WTC11 (cell line): ENCODE measurements at regions not wholly inside any gene's neighbourhood (a gene's known extent, or its start where the extent isn't known, plus 50 kb on each side); places are given as distances from the start of the nearest gene placed in this dataset.

Experiments used
- ATAC-seq: fragments of 200-7000 bp; cut with Tn5 transposase; 2 replicates; pipeline ENCODE4 v1.10.0; 2021; ENCODE audit warnings: mild to moderate bottlenecking, moderate library complexity
- CTCF ChIA-PET: fragments of 300-600 bp; sonication (Branson Sonifier 250); formaldehyde crosslinking; loops from one replicate; lab custom pipeline; 2021; ENCODE audit warnings: antibody characterized with exemption; lab: Charles Lee
- POLR2A ChIA-PET: fragments of 350-600 bp; sonication (Branson Sonifier 250); formaldehyde crosslinking; loops from one replicate; lab custom pipeline; 2021; ENCODE audit warnings: antibody characterized with exemption; lab: Charles Lee
- DNase-seq: peaks from one replicate; pipeline ENCODE4 v3.0.0; 2021; ENCODE audit warnings: low spot score
- H3K27ac Mint-ChIP-seq: 2 replicates; pipeline ENCODE4 v1.8.0; 2021; ENCODE audit warnings: mixed read lengths
- H3K27me3 Mint-ChIP-seq: 2 replicates; pipeline ENCODE4 v1.8.0; 2021; ENCODE audit warnings: low read depth, mild to moderate bottlenecking, moderate library complexity, mixed read lengths
- H3K36me3 Mint-ChIP-seq: 2 replicates; pipeline ENCODE4 v1.8.0; 2021; ENCODE audit warnings: mixed read lengths
- H3K4me1 Mint-ChIP-seq: 2 replicates; pipeline ENCODE4 v1.8.0; 2022; ENCODE audit warnings: mixed read lengths
- H3K4me3 Mint-ChIP-seq: 2 replicates; pipeline ENCODE4 v1.8.0; 2021; ENCODE audit warnings: mild to moderate bottlenecking, moderate library complexity, mixed read lengths
- H3K9me3 Mint-ChIP-seq: 2 replicates; pipeline ENCODE4 v1.8.0; 2021; ENCODE audit warnings: mixed read lengths
- ATF1 ChIP-seq: sonication (generic); formaldehyde crosslinking; IDR thresholded peaks from 2 replicates; pipeline ENCODE4 v1.8.1; 2023; ENCODE audit warnings: mild to moderate bottlenecking, moderate library complexity, missing genetic modification reagents
- CBFB ChIP-seq: sonication (generic); formaldehyde crosslinking; IDR thresholded peaks from 2 replicates; pipeline ENCODE4 v1.8.1; 2022; ENCODE audit warnings: mild to moderate bottlenecking, low read depth, missing genetic modification reagents
- CREB1 ChIP-seq: sonication (generic); formaldehyde crosslinking; IDR thresholded peaks from 2 replicates; pipeline ENCODE4 v1.8.0; 2023; ENCODE audit warnings: mild to moderate bottlenecking, missing genetic modification reagents
- ELF4 ChIP-seq: sonication (generic); formaldehyde crosslinking; IDR thresholded peaks from 2 replicates; pipeline ENCODE4 v1.8.1; 2022; ENCODE audit warnings: low read depth, mild to moderate bottlenecking, moderate library complexity, missing genetic modification reagents
- HMGXB4 ChIP-seq: sonication (generic); formaldehyde crosslinking; IDR thresholded peaks from 2 replicates; pipeline ENCODE4 v1.8.1; 2023; ENCODE audit warnings: mild to moderate bottlenecking, moderate library complexity, missing genetic modification reagents
- JUN ChIP-seq: sonication (generic); formaldehyde crosslinking; IDR thresholded peaks from 2 replicates; pipeline ENCODE4 v1.8.0; 2023; ENCODE audit warnings: mild to moderate bottlenecking, missing genetic modification reagents
- MXD4 ChIP-seq: fragments of 250-450 bp; sonication (Bioruptor Pico); IDR thresholded peaks from 2 replicates; pipeline ENCODE4 v1.8.0; 2021; ENCODE audit warnings: mild to moderate bottlenecking, moderate library complexity, borderline replicate concordance
- MYBL2 ChIP-seq: sonication (generic); formaldehyde crosslinking; IDR thresholded peaks from 2 replicates; pipeline ENCODE4 v1.8.1; 2023; ENCODE audit warnings: mild to moderate bottlenecking, moderate library complexity, missing genetic modification reagents
- NFE2L1 ChIP-seq: sonication (generic); formaldehyde crosslinking; IDR thresholded peaks from 2 replicates; pipeline ENCODE4 v1.8.1; 2023; ENCODE audit warnings: missing genetic modification reagents
- SP1 ChIP-seq: sonication (generic); formaldehyde crosslinking; conservative IDR thresholded peaks from 2 replicates; pipeline ENCODE4 v1.8.1; 2022; ENCODE audit warnings: missing genetic modification reagents
- STAT6 ChIP-seq: sonication (generic); formaldehyde crosslinking; conservative IDR thresholded peaks from 2 replicates; pipeline ENCODE4 v1.8.1; 2023; ENCODE audit warnings: mild to moderate bottlenecking, low read depth, missing genetic modification reagents, moderate library complexity
- ZBTB43 ChIP-seq: sonication (generic); formaldehyde crosslinking; IDR thresholded peaks from 2 replicates; pipeline ENCODE4 v1.8.1; 2023; ENCODE audit warnings: mild to moderate bottlenecking, missing genetic modification reagents
- ZNF219 ChIP-seq: sonication (generic); formaldehyde crosslinking; IDR thresholded peaks from 2 replicates; pipeline ENCODE4 v1.8.0; 2023; ENCODE audit warnings: missing genetic modification reagents, mild to moderate bottlenecking, borderline replicate concordance
- ZNF671 ChIP-seq: fragments of 250-450 bp; sonication (Bioruptor Pico); IDR thresholded peaks from 2 replicates; pipeline ENCODE4 v1.8.0; 2021; ENCODE audit warnings: mild to moderate bottlenecking
- TF ChIP-seq, protein P1 (sequence below): fragments of 250-450 bp; sonication (Bioruptor Pico); IDR thresholded peaks from 2 replicates; pipeline ENCODE4 v1.9.0; 2021; ENCODE audit warnings: mild to moderate bottlenecking
- TF ChIP-seq, protein P2 (sequence below): sonication (generic); formaldehyde crosslinking; IDR thresholded peaks from 2 replicates; pipeline ENCODE4 v1.8.1; 2022; ENCODE audit warnings: low read depth, missing genetic modification reagents, borderline replicate concordance
- TF ChIP-seq, protein P3 (sequence below): fragments of 250-450 bp; sonication (Bioruptor Pico); IDR thresholded peaks from 2 replicates; pipeline ENCODE4 v1.8.0; 2021; ENCODE audit warnings: mild to moderate bottlenecking
- TF ChIP-seq, protein P4 (sequence below): sonication (generic); formaldehyde crosslinking; IDR thresholded peaks from 2 replicates; pipeline ENCODE4 v1.8.0; 2022; ENCODE audit warnings: mild to moderate bottlenecking, missing genetic modification reagents
- TF ChIP-seq, protein P5 (sequence below): sonication (generic); formaldehyde crosslinking; IDR thresholded peaks from 2 replicates; pipeline ENCODE4 v1.8.1; 2023; ENCODE audit warnings: mild to moderate bottlenecking, missing genetic modification reagents, moderate library complexity
- TF ChIP-seq, protein P6 (sequence below): sonication (generic); formaldehyde crosslinking; IDR thresholded peaks from 2 replicates; pipeline ENCODE4 v1.8.1; 2022; ENCODE audit warnings: mild to moderate bottlenecking, moderate library complexity, missing genetic modification reagents

- Mint-ChIP-seq H3K36me3 (peaks cover 3% of the 10 kb centered on the region), H3K4me3 (no peak overlapping the region), H3K4me1 (peaks cover 11% of the 10 kb centered on the region), H3K27me3 (no peaks in the 10 kb centered on the region), H3K27ac (no peak overlapping the region), H3K9me3 (peaks cover 13% of the 10 kb centered on the region)
- ChIA-PET POLR2A (no interaction called here), CTCF (no interaction called here)
- TF ChIP-seq ZNF671 (CRISPR knock-in tag) = no peak
- TF ChIP-seq, protein P1, sequence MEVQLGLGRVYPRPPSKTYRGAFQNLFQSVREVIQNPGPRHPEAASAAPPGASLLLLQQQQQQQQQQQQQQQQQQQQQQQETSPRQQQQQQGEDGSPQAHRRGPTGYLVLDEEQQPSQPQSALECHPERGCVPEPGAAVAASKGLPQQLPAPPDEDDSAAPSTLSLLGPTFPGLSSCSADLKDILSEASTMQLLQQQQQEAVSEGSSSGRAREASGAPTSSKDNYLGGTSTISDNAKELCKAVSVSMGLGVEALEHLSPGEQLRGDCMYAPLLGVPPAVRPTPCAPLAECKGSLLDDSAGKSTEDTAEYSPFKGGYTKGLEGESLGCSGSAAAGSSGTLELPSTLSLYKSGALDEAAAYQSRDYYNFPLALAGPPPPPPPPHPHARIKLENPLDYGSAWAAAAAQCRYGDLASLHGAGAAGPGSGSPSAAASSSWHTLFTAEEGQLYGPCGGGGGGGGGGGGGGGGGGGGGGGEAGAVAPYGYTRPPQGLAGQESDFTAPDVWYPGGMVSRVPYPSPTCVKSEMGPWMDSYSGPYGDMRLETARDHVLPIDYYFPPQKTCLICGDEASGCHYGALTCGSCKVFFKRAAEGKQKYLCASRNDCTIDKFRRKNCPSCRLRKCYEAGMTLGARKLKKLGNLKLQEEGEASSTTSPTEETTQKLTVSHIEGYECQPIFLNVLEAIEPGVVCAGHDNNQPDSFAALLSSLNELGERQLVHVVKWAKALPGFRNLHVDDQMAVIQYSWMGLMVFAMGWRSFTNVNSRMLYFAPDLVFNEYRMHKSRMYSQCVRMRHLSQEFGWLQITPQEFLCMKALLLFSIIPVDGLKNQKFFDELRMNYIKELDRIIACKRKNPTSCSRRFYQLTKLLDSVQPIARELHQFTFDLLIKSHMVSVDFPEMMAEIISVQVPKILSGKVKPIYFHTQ (CRISPR knock-in tag) = no peak
- TF ChIP-seq MXD4 (CRISPR knock-in tag) = no peak
- TF ChIP-seq, protein P2, sequence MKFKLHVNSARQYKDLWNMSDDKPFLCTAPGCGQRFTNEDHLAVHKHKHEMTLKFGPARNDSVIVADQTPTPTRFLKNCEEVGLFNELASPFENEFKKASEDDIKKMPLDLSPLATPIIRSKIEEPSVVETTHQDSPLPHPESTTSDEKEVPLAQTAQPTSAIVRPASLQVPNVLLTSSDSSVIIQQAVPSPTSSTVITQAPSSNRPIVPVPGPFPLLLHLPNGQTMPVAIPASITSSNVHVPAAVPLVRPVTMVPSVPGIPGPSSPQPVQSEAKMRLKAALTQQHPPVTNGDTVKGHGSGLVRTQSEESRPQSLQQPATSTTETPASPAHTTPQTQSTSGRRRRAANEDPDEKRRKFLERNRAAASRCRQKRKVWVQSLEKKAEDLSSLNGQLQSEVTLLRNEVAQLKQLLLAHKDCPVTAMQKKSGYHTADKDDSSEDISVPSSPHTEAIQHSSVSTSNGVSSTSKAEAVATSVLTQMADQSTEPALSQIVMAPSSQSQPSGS (CRISPR knock-in tag) = no peak
- TF ChIP-seq, protein P3, sequence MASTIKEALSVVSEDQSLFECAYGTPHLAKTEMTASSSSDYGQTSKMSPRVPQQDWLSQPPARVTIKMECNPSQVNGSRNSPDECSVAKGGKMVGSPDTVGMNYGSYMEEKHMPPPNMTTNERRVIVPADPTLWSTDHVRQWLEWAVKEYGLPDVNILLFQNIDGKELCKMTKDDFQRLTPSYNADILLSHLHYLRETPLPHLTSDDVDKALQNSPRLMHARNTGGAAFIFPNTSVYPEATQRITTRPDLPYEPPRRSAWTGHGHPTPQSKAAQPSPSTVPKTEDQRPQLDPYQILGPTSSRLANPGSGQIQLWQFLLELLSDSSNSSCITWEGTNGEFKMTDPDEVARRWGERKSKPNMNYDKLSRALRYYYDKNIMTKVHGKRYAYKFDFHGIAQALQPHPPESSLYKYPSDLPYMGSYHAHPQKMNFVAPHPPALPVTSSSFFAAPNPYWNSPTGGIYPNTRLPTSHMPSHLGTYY (CRISPR knock-in tag) = no peak
- no peak for TF ChIP-seq STAT6 (CRISPR knock-in tag)
- no peak for TF ChIP-seq HMGXB4
- TF ChIP-seq, protein P4, sequence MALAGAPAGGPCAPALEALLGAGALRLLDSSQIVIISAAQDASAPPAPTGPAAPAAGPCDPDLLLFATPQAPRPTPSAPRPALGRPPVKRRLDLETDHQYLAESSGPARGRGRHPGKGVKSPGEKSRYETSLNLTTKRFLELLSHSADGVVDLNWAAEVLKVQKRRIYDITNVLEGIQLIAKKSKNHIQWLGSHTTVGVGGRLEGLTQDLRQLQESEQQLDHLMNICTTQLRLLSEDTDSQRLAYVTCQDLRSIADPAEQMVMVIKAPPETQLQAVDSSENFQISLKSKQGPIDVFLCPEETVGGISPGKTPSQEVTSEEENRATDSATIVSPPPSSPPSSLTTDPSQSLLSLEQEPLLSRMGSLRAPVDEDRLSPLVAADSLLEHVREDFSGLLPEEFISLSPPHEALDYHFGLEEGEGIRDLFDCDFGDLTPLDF = no peak
- no peak for TF ChIP-seq ZBTB43 (CRISPR knock-in tag)
- no peak for TF ChIP-seq CREB1 (CRISPR knock-in tag)
- TF ChIP-seq ELF4 (CRISPR knock-in tag) = no peak
- DNase-seq (no peak), ATAC-seq (no peak)
These were observed 1240.3 kb upstream of the ACVR2A start for GRCh38 chr2:146604521-146604920.

- CTCF ChIA-PET = no interaction called here
- POLR2A ChIA-PET = no interaction called here
- no peak for ATAC-seq
- no peaks in the 10 kb centered on the region for H3K27me3 Mint-ChIP-seq
- H3K9me3 Mint-ChIP-seq = peaks cover 13% of the 10 kb centered on the region
- DNase-seq = no peak
- no peak overlapping the region for H3K27ac Mint-ChIP-seq
- H3K4me3 Mint-ChIP-seq = no peak overlapping the region
- H3K36me3 Mint-ChIP-seq = peaks cover 3% of the 10 kb centered on the region
- H3K4me1 Mint-ChIP-seq = peaks cover 11% of the 10 kb centered on the region
- TF ChIP-seq ATF1 (CRISPR knock-in tag) (no peak), ZNF219 (CRISPR knock-in tag) (no peak), MYBL2 (no peak), CBFB (no peak), NFE2L1 (CRISPR knock-in tag) (no peak), SP1 (no peak), ZNF671 (CRISPR knock-in tag) (no peak), JUN (CRISPR knock-in tag) (no peak)
- TF ChIP-seq, protein P5, sequence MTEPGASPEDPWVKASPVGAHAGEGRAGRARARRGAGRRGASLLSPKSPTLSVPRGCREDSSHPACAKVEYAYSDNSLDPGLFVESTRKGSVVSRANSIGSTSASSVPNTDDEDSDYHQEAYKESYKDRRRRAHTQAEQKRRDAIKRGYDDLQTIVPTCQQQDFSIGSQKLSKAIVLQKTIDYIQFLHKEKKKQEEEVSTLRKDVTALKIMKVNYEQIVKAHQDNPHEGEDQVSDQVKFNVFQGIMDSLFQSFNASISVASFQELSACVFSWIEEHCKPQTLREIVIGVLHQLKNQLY (CRISPR knock-in tag) = no peak
- TF ChIP-seq, protein P6, sequence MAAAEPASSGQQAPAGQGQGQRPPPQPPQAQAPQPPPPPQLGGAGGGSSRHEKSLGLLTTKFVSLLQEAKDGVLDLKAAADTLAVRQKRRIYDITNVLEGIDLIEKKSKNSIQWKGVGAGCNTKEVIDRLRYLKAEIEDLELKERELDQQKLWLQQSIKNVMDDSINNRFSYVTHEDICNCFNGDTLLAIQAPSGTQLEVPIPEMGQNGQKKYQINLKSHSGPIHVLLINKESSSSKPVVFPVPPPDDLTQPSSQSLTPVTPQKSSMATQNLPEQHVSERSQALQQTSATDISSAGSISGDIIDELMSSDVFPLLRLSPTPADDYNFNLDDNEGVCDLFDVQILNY (CRISPR knock-in tag) = no peak
- TF ChIP-seq, protein P4 = no peak
These were observed 1242.0 kb upstream of the ACVR2A start for GRCh38 chr2:146602856-146603255.
